Cardiac muscle cell (in vitro differentiated cells and primary cell): ENCODE measurements at regions not wholly inside any gene's neighbourhood (a gene's known extent, or its start where the extent isn't known, plus 50 kb on each side); places are given as distances from the start of the nearest gene placed in this dataset.

Source experiments
- DNase-seq, 2 donors: peaks; one replicate each; pipeline versions ENCODE4 v3.0.0 to v3.0.0-alpha.2; 2010 to 2017; ENCODE audit warnings: low read depth in 1 of 2, low spot score in 1 of 2
- H3K27ac ChIP-seq: fragments of 200-600 bp; sonication (generic); 2 replicates; pipeline ENCODE4 v1.5.1; 2016
- H3K27me3 ChIP-seq: fragments of 200-600 bp; sonication (generic); 2 replicates; pipeline ENCODE4 v1.6.0; 2016; ENCODE audit warnings: control low read depth
- H3K36me3 ChIP-seq: fragments of 200-600 bp; sonication (generic); 2 replicates; pipeline ENCODE4 v1.5.1; 2016; ENCODE audit warnings: control low read depth
- H3K4me1 ChIP-seq: fragments of 200-600 bp; sonication (generic); 2 replicates; pipeline ENCODE4 v1.8.1; 2017; ENCODE audit warnings: low read depth, mild to moderate bottlenecking, mixed run types
- H3K4me3 ChIP-seq: fragments of 200-600 bp; sonication (generic); 2 replicates; pipeline ENCODE4 v1.5.1; 2016; ENCODE audit warnings: mild to moderate bottlenecking
- H3K9me3 ChIP-seq: fragments of 200-600 bp; sonication (generic); 2 replicates; pipeline ENCODE4 v1.5.1; 2017; ENCODE audit warnings: low read depth, mild to moderate bottlenecking, control low read depth
- TF ChIP-seq, protein P1 (sequence below): IDR thresholded peaks from 2 replicates; pipeline ENCODE4 v1.5.1; 2012; ENCODE audit warnings: low read depth, mild to moderate bottlenecking, low read length

DNA sequence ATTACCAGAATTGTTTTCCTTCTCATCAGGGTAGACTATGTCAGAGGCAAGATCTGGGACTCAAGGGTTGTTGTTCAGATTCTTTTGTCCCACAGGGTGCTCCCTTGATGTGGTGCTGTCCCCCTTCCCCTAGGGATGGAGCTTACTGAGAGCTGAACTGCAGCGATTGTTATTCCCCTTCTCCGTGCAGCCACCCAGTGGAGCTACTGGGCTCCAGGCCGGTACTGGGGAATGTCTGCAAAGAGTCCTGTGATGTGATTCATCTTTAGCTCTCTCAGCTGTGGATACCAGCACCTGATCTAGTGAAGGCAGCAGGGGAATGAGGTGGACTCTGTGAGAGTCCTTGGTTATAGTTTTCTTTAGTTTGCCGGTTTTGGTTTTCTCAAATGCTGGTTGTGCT, 247.4 kb upstream of the HAND2 start:
- Histone ChIP-seq H3K36me3 (no peaks in the 10 kb centered on the region), H3K27me3 (no peaks in the 10 kb centered on the region), H3K27ac (no peak overlapping the region), H3K4me1 (no peaks in the 10 kb centered on the region), H3K4me3 (no peak overlapping the region), H3K9me3 (no peaks in the 10 kb centered on the region)
- DNase-seq = no peak
- TF ChIP-seq, protein P1, sequence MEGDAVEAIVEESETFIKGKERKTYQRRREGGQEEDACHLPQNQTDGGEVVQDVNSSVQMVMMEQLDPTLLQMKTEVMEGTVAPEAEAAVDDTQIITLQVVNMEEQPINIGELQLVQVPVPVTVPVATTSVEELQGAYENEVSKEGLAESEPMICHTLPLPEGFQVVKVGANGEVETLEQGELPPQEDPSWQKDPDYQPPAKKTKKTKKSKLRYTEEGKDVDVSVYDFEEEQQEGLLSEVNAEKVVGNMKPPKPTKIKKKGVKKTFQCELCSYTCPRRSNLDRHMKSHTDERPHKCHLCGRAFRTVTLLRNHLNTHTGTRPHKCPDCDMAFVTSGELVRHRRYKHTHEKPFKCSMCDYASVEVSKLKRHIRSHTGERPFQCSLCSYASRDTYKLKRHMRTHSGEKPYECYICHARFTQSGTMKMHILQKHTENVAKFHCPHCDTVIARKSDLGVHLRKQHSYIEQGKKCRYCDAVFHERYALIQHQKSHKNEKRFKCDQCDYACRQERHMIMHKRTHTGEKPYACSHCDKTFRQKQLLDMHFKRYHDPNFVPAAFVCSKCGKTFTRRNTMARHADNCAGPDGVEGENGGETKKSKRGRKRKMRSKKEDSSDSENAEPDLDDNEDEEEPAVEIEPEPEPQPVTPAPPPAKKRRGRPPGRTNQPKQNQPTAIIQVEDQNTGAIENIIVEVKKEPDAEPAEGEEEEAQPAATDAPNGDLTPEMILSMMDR = no peak

DNA sequence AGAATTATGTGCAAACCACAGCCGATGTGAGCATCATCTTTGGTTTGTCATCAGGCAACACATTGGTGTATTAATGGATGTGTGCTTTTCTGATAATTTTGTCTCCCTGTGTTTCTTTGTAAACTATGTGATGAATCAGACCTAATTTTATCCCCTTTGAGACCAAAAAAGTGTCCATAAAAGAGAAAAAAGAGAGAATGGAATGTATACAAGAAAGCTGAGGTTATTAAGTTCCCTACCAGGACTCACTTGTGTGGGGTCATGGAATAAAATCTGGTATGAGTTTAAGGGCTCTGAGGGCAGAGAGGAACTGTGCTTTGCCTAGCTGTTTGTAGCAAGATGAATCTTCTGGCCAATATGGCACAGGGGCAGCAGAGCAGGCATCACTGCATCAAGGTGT, 239.5 kb upstream of the HAND2 start:
- no peak overlapping the region for H3K4me3 ChIP-seq
- TF ChIP-seq, protein P1 = no peak
- no peak for DNase-seq
- no peaks in the 10 kb centered on the region for H3K36me3 ChIP-seq
- no peaks in the 10 kb centered on the region for H3K9me3 ChIP-seq
- peaks cover 5% of the 10 kb centered on the region for H3K4me1 ChIP-seq
- no peak overlapping the region for H3K27ac ChIP-seq
- no peaks in the 10 kb centered on the region for H3K27me3 ChIP-seq

DNA sequence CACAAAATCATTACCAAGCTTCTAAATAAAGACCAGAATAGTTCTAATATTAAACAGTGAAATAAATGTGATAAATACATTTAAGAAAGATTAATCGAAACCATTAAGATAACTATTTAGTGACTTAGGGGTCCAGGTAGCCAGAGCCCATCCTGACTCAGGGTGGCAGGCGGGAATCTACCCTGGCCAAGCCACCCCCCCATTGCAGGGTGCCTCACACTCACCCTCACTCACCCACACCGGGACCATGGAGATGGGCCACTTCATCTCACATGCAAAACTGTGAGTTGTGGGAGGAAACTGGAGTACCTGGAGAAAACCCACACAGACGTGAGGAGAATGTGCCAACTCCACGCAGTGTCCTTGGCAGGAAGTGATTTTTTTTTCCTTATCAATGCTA, 237.6 kb upstream of the HAND2 start:
- H3K27me3 ChIP-seq = no peaks in the 10 kb centered on the region
- H3K4me1 ChIP-seq = peaks cover 5% of the 10 kb centered on the region
- no peak for DNase-seq
- H3K36me3 ChIP-seq = no peaks in the 10 kb centered on the region
- no peak overlapping the region for H3K27ac ChIP-seq
- H3K4me3 ChIP-seq = no peak overlapping the region
- H3K9me3 ChIP-seq = no peaks in the 10 kb centered on the region
- TF ChIP-seq, protein P1 = no peak

DNA sequence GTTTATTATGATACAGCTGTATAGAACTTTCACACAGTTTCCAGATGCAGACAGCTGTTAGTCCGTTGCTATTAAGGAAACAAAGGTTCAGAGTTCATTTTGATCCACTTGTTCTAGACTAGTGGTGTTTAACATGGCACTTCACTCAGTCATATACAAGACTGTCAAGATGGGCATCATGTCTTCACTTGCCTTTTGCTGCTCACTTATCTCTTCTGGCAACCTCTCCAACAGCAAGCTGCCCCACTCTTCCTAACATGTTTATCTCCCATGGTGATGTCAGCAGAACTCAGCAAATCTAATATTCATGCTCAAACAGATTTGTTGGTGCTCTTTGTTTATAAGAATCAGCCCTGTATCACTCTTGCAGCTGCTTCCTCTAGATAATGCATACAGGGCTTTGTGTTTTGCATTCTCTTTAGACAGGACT, 236.2 kb upstream of the HAND2 start:
- no peaks in the 10 kb centered on the region for H3K27me3 ChIP-seq
- TF ChIP-seq, protein P1 = no peak

DNA sequence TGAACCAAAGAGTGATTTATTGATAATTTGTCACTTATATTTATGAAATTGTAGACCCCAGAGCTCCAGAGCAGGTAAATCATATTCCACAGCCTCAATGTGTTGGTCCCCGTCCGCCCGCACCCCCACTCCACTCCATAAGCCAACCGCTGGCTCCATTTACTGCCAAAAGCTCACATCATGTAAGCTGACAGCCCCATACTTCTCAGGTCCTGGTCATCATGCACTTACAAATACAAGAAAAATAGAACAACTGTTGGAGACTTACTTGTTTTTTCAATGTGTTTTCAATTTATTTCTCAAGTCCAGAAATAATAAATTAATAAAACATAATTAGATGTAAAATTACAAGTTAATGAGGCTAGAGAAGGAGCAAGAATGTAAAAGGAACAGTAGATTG, 235.7 kb upstream of the HAND2 start:
- Histone ChIP-seq H3K4me1 (peaks cover 13% of the 10 kb centered on the region), H3K36me3 (no peaks in the 10 kb centered on the region), H3K27me3 (no peaks in the 10 kb centered on the region), H3K4me3 (no peak overlapping the region), H3K27ac (no peak overlapping the region), H3K9me3 (no peaks in the 10 kb centered on the region)
- TF ChIP-seq, protein P1 = no peak
- no peak for DNase-seq

More for the DNA sequence above, 236.2 kb upstream of the HAND2 start:
- Histone ChIP-seq H3K27ac (no peak overlapping the region), H3K36me3 (no peaks in the 10 kb centered on the region), H3K4me1 (peaks cover 13% of the 10 kb centered on the region), H3K4me3 (no peak overlapping the region), H3K9me3 (no peaks in the 10 kb centered on the region)
- peak in 1 of 2 donors; percentile 22 for DNase-seq

DNA sequence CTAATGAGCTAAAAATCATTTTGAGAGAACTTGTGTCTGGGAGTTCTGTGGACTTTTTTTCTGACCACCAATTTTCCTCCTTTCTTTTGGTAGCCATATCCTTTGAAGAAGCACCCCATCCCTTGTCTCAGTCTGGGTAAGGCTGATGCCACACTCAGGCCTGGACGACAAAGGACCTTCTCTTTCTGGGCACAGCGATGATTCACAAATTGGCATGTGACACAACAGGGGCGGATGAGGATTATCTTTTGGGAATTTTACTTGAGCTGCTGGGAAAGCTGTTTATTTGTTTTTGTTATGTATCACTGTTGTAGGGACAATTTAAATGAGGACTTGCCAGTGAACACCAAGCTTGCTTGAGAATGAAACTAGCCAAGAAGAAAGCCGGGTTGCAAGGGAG, 233.4 kb upstream of the HAND2 start:
- Histone ChIP-seq H3K36me3 (no peaks in the 10 kb centered on the region), H3K9me3 (no peaks in the 10 kb centered on the region), H3K27ac (no peak overlapping the region), H3K4me1 (peaks cover 13% of the 10 kb centered on the region), H3K27me3 (no peaks in the 10 kb centered on the region), H3K4me3 (no peak overlapping the region)
- DNase-seq = no peak
- TF ChIP-seq, protein P1 = no peak
